H1 (cell line): ENCODE measurements at regions not wholly inside any gene's neighbourhood (a gene's known extent, or its start where the extent isn't known, plus 50 kb on each side); places are given as distances from the start of the nearest gene placed in this dataset.
A peak's percentile ranks its signal among the peaks of the same experiment; 100 is the strongest.

ENCODE experiments used
- CTCF ChIA-PET: fragments of 300-600 bp; sonication (Branson Sonifier 250); formaldehyde crosslinking; loops from one replicate; lab custom pipeline; 2021; ENCODE audit not compliant: partially characterized antibody; lab: Charles Lee
- POLR2A ChIA-PET: fragments of 300-600 bp; sonication (Branson Sonifier 250); formaldehyde crosslinking; loops from one replicate; lab custom pipeline; 2021; ENCODE audit warnings: inconsistent platforms; ENCODE audit not compliant: partially characterized antibody; lab: Charles Lee
- DNase-seq, 2 experiments: peaks; one replicate each; pipeline versions ENCODE4 v3.0.0 to v3.0.0-alpha.2; 2010 to 2022; ENCODE audit warnings: low spot score in 2 of 2, low read depth in 1 of 2, mixed read lengths in 1 of 2
- FAIRE-seq: peaks from 2 replicates; lab custom pipeline; 2011; peaks lifted over from hg19 to GRCh38; lab: Jason Lieb, UNC
- H2AFZ ChIP-seq: 2 replicates; pipeline ENCODE4 v1.8.1; 2012; ENCODE audit warnings: low read length, inconsistent platforms
- H2AK5ac ChIP-seq: 2 replicates; pipeline ENCODE4 v1.6.1; 2013; ENCODE audit warnings: low read depth, low read length
- H2BK120ac ChIP-seq: replicated peaks from 2 replicates; pipeline ENCODE3; 2013; ENCODE audit warnings: low read depth, low read length, inconsistent platforms
- H2BK12ac ChIP-seq: 2 replicates; pipeline ENCODE4 v1.6.1; 2013; ENCODE audit warnings: low read depth, low read length
- H2BK15ac ChIP-seq: 2 replicates; pipeline ENCODE4 v1.6.1; 2013; ENCODE audit warnings: low read length
- H2BK20ac ChIP-seq: 2 replicates; pipeline ENCODE4 v1.6.1; 2013; ENCODE audit warnings: low read length
- H2BK5ac ChIP-seq: 2 replicates; pipeline ENCODE4 v1.6.1; 2013; ENCODE audit warnings: low read depth, low read length
- H3K14ac ChIP-seq: 2 replicates; pipeline ENCODE4 v1.6.1; 2013; ENCODE audit warnings: inconsistent platforms; ENCODE audit not compliant: insufficient read length
- H3K18ac ChIP-seq: 2 replicates; pipeline ENCODE4 v1.6.1; 2013; ENCODE audit warnings: low read length; ENCODE audit errors: extremely low read depth
- H3K23ac ChIP-seq: 2 replicates; pipeline ENCODE4 v1.6.1; 2013; ENCODE audit warnings: inconsistent platforms; ENCODE audit not compliant: insufficient read length
- H3K23me2 ChIP-seq: 2 replicates; pipeline ENCODE4 v1.6.1; 2013; ENCODE audit warnings: low read depth, low read length
- H3K27ac ChIP-seq: 2 replicates; pipeline ENCODE4 v1.6.1; 2011; ENCODE audit warnings: low read depth, low read length, inconsistent platforms
- H3K27me3 ChIP-seq, 4 experiments: replicated peaks in 1 of 4; 1 replicate in 1 of 4; 2 replicates in 3 of 4; pipeline versions ENCODE4 v1.6.1 to v1.8.1; 2011 to 2013; ENCODE audit warnings: low read length in 3 of 4, mild to moderate bottlenecking in 3 of 4, inconsistent platforms in 2 of 4, mixed read lengths in 2 of 4, moderate library complexity in 1 of 4; ENCODE audit not compliant: control insufficient read depth in 3 of 4, insufficient read depth in 3 of 4; ENCODE audit errors: extremely low read depth in 1 of 4
- H3K36me3 ChIP-seq, 4 experiments: 2 replicates each; pipeline versions ENCODE4 v1.6.1 to v1.8.1; 2011 to 2013; ENCODE audit warnings: mild to moderate bottlenecking in 4 of 4, low read length in 3 of 4, moderate library complexity in 2 of 4, control low read depth in 1 of 4, inconsistent platforms in 1 of 4; ENCODE audit not compliant: insufficient read depth in 4 of 4, control insufficient read depth in 2 of 4
- H3K4ac ChIP-seq: replicated peaks from 2 replicates; pipeline ENCODE3; 2013; ENCODE audit warnings: low read length, low read depth, mixed read lengths, inconsistent platforms; ENCODE audit not compliant: insufficient read length
- H3K4me1 ChIP-seq, 4 experiments: replicated peaks in 1 of 4; 1 replicate in 1 of 4; 2 replicates in 3 of 4; pipeline versions ENCODE4 v1.6.1 to v1.8.1; 2011 to 2013; ENCODE audit warnings: low read length in 3 of 4, inconsistent platforms in 2 of 4, mixed read lengths in 1 of 4; ENCODE audit not compliant: insufficient read depth in 4 of 4, control insufficient read depth in 3 of 4
- H3K4me2 ChIP-seq, 2 experiments: 2 replicates each; pipeline versions ENCODE4 v1.6.1 to v1.8.1; 2011 to 2013; ENCODE audit warnings: low read depth in 2 of 2, low read length in 2 of 2, control low read depth in 1 of 2, inconsistent platforms in 1 of 2, mild to moderate bottlenecking in 1 of 2; ENCODE audit not compliant: insufficient read depth in 1 of 2
- H3K4me3 ChIP-seq, 4 experiments: fragments of 200-600, 300-600 bp in 1 of 4; sonication (generic), shearing (Covaris generic), sonication (Bioruptor Twin) in 1 of 4; 2 replicates each; pipeline versions ENCODE4 v1.5.1 to v1.8.1; 2011 to 2016; ENCODE audit warnings: low read length in 4 of 4, low read depth in 3 of 4, control low read depth in 2 of 4, inconsistent platforms in 2 of 4, mild to moderate bottlenecking in 2 of 4, mixed read lengths in 1 of 4, moderate library complexity in 1 of 4; ENCODE audit not compliant: insufficient read depth in 2 of 4; ENCODE audit errors: extremely low read depth in 1 of 4
- H3K56ac ChIP-seq: replicated peaks from 2 replicates; pipeline ENCODE3; 2013; ENCODE audit warnings: low read depth, mild to moderate bottlenecking, mixed read lengths, low read length, inconsistent platforms; ENCODE audit not compliant: insufficient read length
- H3K79me1 ChIP-seq: 2 replicates; pipeline ENCODE4 v1.6.1; 2013; ENCODE audit warnings: low read depth, low read length, control low read depth
- H3K79me2 ChIP-seq, 2 experiments: 2 replicates each; pipeline versions ENCODE4 v1.6.1 to v1.8.1; 2012 to 2013; ENCODE audit warnings: low read length in 2 of 2, mild to moderate bottlenecking in 2 of 2, inconsistent platforms in 1 of 2; ENCODE audit not compliant: insufficient read depth in 2 of 2, control insufficient read depth in 1 of 2
- H3K9ac ChIP-seq, 4 experiments: replicated peaks in 1 of 4; 1 replicate in 1 of 4; 2 replicates in 3 of 4; pipeline versions ENCODE4 v1.6.1 to v1.8.1; 2011 to 2013; ENCODE audit warnings: low read depth in 3 of 4, low read length in 3 of 4, control low read depth in 2 of 4, mild to moderate bottlenecking in 2 of 4, moderate library complexity in 2 of 4, inconsistent platforms in 1 of 4; ENCODE audit errors: extremely low read depth in 1 of 4
- H3K9me3 ChIP-seq, 2 experiments: 2 replicates each; pipeline versions ENCODE4 v1.6.1 to v1.8.1; 2012 to 2013; ENCODE audit warnings: mild to moderate bottlenecking in 2 of 2, moderate library complexity in 2 of 2, control low read depth in 1 of 2, inconsistent platforms in 1 of 2, low read depth in 1 of 2, low read length in 1 of 2, mixed read lengths in 1 of 2; ENCODE audit not compliant: insufficient read depth in 2 of 2
- H4K20me1 ChIP-seq, 2 experiments: replicated peaks in 1 of 2; 2 replicates each; pipeline versions ENCODE3 to v1.8.1; 2011 to 2013; ENCODE audit warnings: inconsistent platforms in 2 of 2, low read length in 2 of 2, mild to moderate bottlenecking in 1 of 2; ENCODE audit not compliant: insufficient read depth in 2 of 2, control insufficient read depth in 1 of 2
- H4K5ac ChIP-seq: 2 replicates; pipeline ENCODE4 v1.6.1; 2013; ENCODE audit warnings: low read length, low read depth, mixed read lengths, inconsistent platforms; ENCODE audit not compliant: insufficient read length
- H4K8ac ChIP-seq: 2 replicates; pipeline ENCODE4 v1.8.0; 2013; ENCODE audit warnings: mild to moderate bottlenecking, moderate library complexity, low read length, inconsistent platforms; ENCODE audit not compliant: insufficient read depth; ENCODE audit errors: extremely low read depth
- H4K91ac ChIP-seq: replicated peaks from 2 replicates; pipeline ENCODE3; 2013; ENCODE audit warnings: low read length, mixed read lengths, inconsistent platforms; ENCODE audit not compliant: insufficient read length
- BCL11A ChIP-seq, 2 experiments: IDR thresholded peaks; one replicate each; pipeline ENCODE4 v1.6.1; 2011; ENCODE audit warnings: low read depth in 2 of 2, low read length in 2 of 2, mild to moderate bottlenecking in 2 of 2
- EZH2 ChIP-seq: fragments of 200-600 bp; sonication (generic); IDR thresholded peaks from 2 replicates; pipeline ENCODE4 v1.7.1; 2012; ENCODE audit warnings: low read depth, mild to moderate bottlenecking, moderate library complexity, low read length, inconsistent platforms; ENCODE audit not compliant: severe bottlenecking
- GTF2F1 ChIP-seq: IDR thresholded peaks from 2 replicates; pipeline ENCODE4 v1.6.1; 2012; ENCODE audit warnings: low read depth, low read length, improper control_type of control experiment, borderline replicate concordance
- JUND ChIP-seq: IDR thresholded peaks from 2 replicates; pipeline ENCODE4 v1.6.1; 2011; ENCODE audit warnings: mild to moderate bottlenecking, improper control_type of control experiment, low read length
- NANOG ChIP-seq: IDR thresholded peaks from 2 replicates; pipeline ENCODE4 v1.6.1; 2011; ENCODE audit warnings: low read length, low read depth, mild to moderate bottlenecking, inconsistent platforms; ENCODE audit not compliant: insufficient read depth, poor library complexity, severe bottlenecking
- POU5F1 ChIP-seq: IDR thresholded peaks from 2 replicates; pipeline ENCODE4 v1.6.1; 2011; ENCODE audit warnings: low read depth, mild to moderate bottlenecking, low read length, moderate library complexity
- RAD21 ChIP-seq, 2 experiments: IDR thresholded peaks in 1 of 2; conservative IDR thresholded peaks in 1 of 2; 2 replicates each; pipeline ENCODE4 v1.6.1; 2011; ENCODE audit warnings: low read depth in 2 of 2, low read length in 2 of 2, improper control_type of control experiment in 1 of 2, inconsistent platforms in 1 of 2, mild to moderate bottlenecking in 1 of 2, moderate library complexity in 1 of 2
- RBBP5 ChIP-seq: IDR thresholded peaks from 2 replicates; pipeline ENCODE4 v1.7.1; 2012; ENCODE audit warnings: low read depth, mild to moderate bottlenecking, inconsistent platforms, low read length, moderate library complexity, borderline replicate concordance
- RFX5 ChIP-seq: IDR thresholded peaks from 2 replicates; pipeline ENCODE4 v1.6.1; 2011; ENCODE audit warnings: low read depth, low read length, improper control_type of control experiment, borderline replicate concordance
- SIN3A ChIP-seq, 2 experiments: IDR thresholded peaks in 1 of 2; conservative IDR thresholded peaks in 1 of 2; 2 replicates each; pipeline ENCODE4 v1.6.1; 2011 to 2012; ENCODE audit warnings: low read length in 2 of 2, improper control_type of control experiment in 1 of 2, low read depth in 1 of 2, mild to moderate bottlenecking in 1 of 2
- SIRT6 ChIP-seq: IDR thresholded peaks from one replicate; pipeline ENCODE4 v1.7.1; 2012; ENCODE audit warnings: low read length, inconsistent platforms
- SRF ChIP-seq: IDR thresholded peaks from 2 replicates; pipeline ENCODE4 v1.6.1; 2011; ENCODE audit warnings: mild to moderate bottlenecking, low read depth, low read length, moderate library complexity
- TEAD4 ChIP-seq: IDR thresholded peaks from 2 replicates; pipeline ENCODE4 v1.6.1; 2012; ENCODE audit warnings: low read depth, low read length, inconsistent platforms, mixed read lengths
- WGBS, 2 experiments: shearing (Covaris generic) in 1 of 2; methylation state at CpG; one replicate each; pipeline versions ENCODE4 v1.1.6 to v1.1.7; 2013 to 2015; ENCODE audit warnings: low lambda C conversion rate in 2 of 2, mixed read lengths in 2 of 2, inconsistent platforms in 1 of 2, low coverage in 1 of 2, missing lambda C conversion rate in 1 of 2; ENCODE audit not compliant: insufficient replicate concordance in 2 of 2, insufficient coverage in 1 of 2, insufficient read length in 1 of 2; ENCODE audit errors: extremely low coverage in 1 of 2, missing lambda C conversion rate in 1 of 2; 5-methylcytosine and 5-hydroxymethylcytosine counted together

GRCh38 chr2:123913143-123913735, 111.8 kb upstream of the CNTNAP5 start:
- Histone ChIP-seq H4K8ac (no peak overlapping the region), H2AFZ (peak overlapping the region; percentile 92; the same call in 1 of the 2 replicates), H3K27ac (no peak overlapping the region), H3K27me3 (no peaks in the 10 kb centered on the region; a peak in 1 of 7 replicates), H3K23me2 (no peaks in the 10 kb centered on the region), H3K4me1 (no peaks in the 10 kb centered on the region), H3K79me1 (no peaks in the 10 kb centered on the region), H3K9me3 (no peaks in the 10 kb centered on the region), H3K36me3 (no peaks in the 10 kb centered on the region), H2BK120ac (no peak overlapping the region), H3K56ac (no peak overlapping the region), H2BK12ac (no peak overlapping the region), H2AK5ac (no peak overlapping the region), H3K23ac (no peak overlapping the region), H2BK15ac (no peak overlapping the region), H2BK20ac (no peak overlapping the region), H4K20me1 (no peaks in the 10 kb centered on the region), H3K4ac (no peak overlapping the region), H4K91ac (no peak overlapping the region), H3K18ac (no peak overlapping the region), H3K14ac (no peak overlapping the region), H2BK5ac (no peak overlapping the region), H3K9ac (no peak overlapping the region), H3K4me3 (no peak overlapping the region), H3K4me2 (no peak overlapping the region), H4K5ac (no peak overlapping the region), H3K79me2 (no peaks in the 10 kb centered on the region)
- DNase-seq = no peak
- FAIRE-seq = no peak
- 82% methylated on average over 8 of the region's 8 CpGs; no CpG with 5 or more reads in 1 of the 2 experiments for WGBS, 2 experiments
- ChIA-PET POLR2A (no interaction called here), CTCF (no interaction called here)
- TF ChIP-seq SIN3A (conservative IDR thresholded peaks at IDR 0.05 in 1 of 2, IDR thresholded peaks at IDR 0.05 in 1 of 2; ENCODE audit: low read depth in 1 of 2, low read length in 2 of 2) (no peak), RBBP5 (no peak), RFX5 (no peak), SIRT6 (no peak), BCL11A (IDR thresholded peaks at IDR 0.05; ENCODE audit: low read depth in 2 of 2, low read length in 2 of 2) (no peak), RAD21 (IDR thresholded peaks at IDR 0.05 in 1 of 2, conservative IDR thresholded peaks at IDR 0.05 in 1 of 2; ENCODE audit: low read depth in 2 of 2, low read length in 2 of 2) (no peak), JUND (no peak), NANOG (no peak), SRF (no peak), GTF2F1 (no peak), EZH2 (no peak), TEAD4 (no peak), POU5F1 (no peak)
